HUES6 (cell line): ENCODE measurements at regions not wholly inside any gene's neighbourhood (a gene's known extent, or its start where the extent isn't known, plus 50 kb on each side); places are given as distances from the start of the nearest gene placed in this dataset.

Experiments used
- H3K27ac ChIP-seq: 2 replicates; pipeline ENCODE4 v1.7.0; 2013; ENCODE audit warnings: low read depth, mild to moderate bottlenecking, low read length, inconsistent platforms
- H3K27me3 ChIP-seq: 2 replicates; pipeline ENCODE4 v1.6.1; 2013; ENCODE audit warnings: low read length; ENCODE audit not compliant: control insufficient read depth, insufficient read depth
- H3K36me3 ChIP-seq: 2 replicates; pipeline ENCODE4 v1.6.1; 2013; ENCODE audit warnings: low read length; ENCODE audit not compliant: control insufficient read depth, insufficient read depth
- H3K4me1 ChIP-seq: 2 replicates; pipeline ENCODE4 v1.6.1; 2013; ENCODE audit warnings: low read length; ENCODE audit not compliant: control insufficient read depth, insufficient read depth
- H3K4me3 ChIP-seq: 2 replicates; pipeline ENCODE4 v1.5.1; 2013; ENCODE audit warnings: low read depth, low read length
- H3K9ac ChIP-seq: one replicate; pipeline ENCODE4 v1.6.1; 2013; ENCODE audit warnings: mild to moderate bottlenecking, low read length
- H3K9me3 ChIP-seq: 2 replicates; pipeline ENCODE4 v1.6.1; 2013; ENCODE audit warnings: low read depth, low read length; ENCODE audit not compliant: control insufficient read depth, insufficient read depth

GRCh38 chr10:105914432-105914831 is 1250.1 kb downstream of the SORCS1 start:
- Histone ChIP-seq H3K27me3 (no peaks in the 10 kb centered on the region), H3K9ac (no peak overlapping the region), H3K36me3 (no peaks in the 10 kb centered on the region), H3K4me3 (no peak overlapping the region), H3K27ac (no peak overlapping the region), H3K9me3 (no peaks in the 10 kb centered on the region), H3K4me1 (no peaks in the 10 kb centered on the region)

DNA sequence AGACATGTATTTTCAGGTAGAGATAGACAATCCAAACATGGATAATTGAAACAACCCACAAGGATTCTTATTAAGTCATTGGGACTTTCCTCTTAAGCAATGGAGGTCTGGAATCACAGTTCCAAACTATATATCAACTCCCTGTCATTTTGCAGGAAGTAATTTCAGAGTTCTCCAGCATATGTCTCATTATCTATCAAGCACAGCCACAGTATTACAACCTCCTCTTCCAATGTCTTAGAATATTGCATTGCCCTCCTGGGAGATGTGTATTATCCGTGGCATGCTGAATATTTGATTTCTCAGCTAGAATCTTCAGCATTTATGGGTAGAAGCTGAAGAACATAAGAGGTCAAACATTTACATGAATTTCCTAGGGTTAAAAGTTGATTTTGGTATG is 1255.8 kb downstream of the SORCS1 start:
- no peak overlapping the region for H3K4me3 ChIP-seq
- H3K9ac ChIP-seq, result no peak overlapping the region
- no peaks in the 10 kb centered on the region for H3K9me3 ChIP-seq

GRCh38 chr10:105885495-105885894 is 1244.4 kb downstream of the SORCS3 start:
- H3K9me3 ChIP-seq, result no peaks in the 10 kb centered on the region
- H3K4me1 ChIP-seq, result no peaks in the 10 kb centered on the region
- no peaks in the 10 kb centered on the region for H3K27me3 ChIP-seq
- no peaks in the 10 kb centered on the region for H3K36me3 ChIP-seq
- no peak overlapping the region for H3K4me3 ChIP-seq
- no peak overlapping the region for H3K27ac ChIP-seq
- H3K9ac ChIP-seq, result no peak overlapping the region

More for the DNA sequence above, 1255.8 kb downstream of the SORCS1 start:
- no peak overlapping the region for H3K27ac ChIP-seq
- no peaks in the 10 kb centered on the region for H3K36me3 ChIP-seq
- no peaks in the 10 kb centered on the region for H3K27me3 ChIP-seq
- H3K4me1 ChIP-seq, result no peaks in the 10 kb centered on the region

DNA sequence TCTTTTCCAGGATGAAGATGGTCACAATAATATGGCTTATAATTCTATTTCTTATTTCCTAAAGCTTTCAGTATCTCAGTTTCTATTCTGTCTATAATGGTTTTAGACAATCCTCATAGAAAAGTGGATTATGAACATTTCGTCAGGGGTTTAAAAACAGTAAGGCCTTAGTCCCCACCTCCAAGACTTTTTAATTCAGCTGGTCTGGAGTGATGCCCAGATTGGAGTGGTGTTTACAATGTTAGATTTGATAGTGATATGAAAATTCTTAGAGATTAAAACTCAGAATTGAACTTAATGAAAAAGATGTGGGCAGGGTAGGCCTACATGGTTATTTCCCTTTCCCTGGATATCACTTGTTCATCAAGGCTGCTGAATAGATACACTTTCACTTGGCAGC is 1238.3 kb downstream of the SORCS3 start:
- Histone ChIP-seq H3K27me3 (no peaks in the 10 kb centered on the region), H3K4me3 (no peak overlapping the region), H3K36me3 (no peaks in the 10 kb centered on the region), H3K9me3 (no peaks in the 10 kb centered on the region), H3K9ac (no peak overlapping the region), H3K27ac (no peak overlapping the region), H3K4me1 (no peaks in the 10 kb centered on the region)

DNA sequence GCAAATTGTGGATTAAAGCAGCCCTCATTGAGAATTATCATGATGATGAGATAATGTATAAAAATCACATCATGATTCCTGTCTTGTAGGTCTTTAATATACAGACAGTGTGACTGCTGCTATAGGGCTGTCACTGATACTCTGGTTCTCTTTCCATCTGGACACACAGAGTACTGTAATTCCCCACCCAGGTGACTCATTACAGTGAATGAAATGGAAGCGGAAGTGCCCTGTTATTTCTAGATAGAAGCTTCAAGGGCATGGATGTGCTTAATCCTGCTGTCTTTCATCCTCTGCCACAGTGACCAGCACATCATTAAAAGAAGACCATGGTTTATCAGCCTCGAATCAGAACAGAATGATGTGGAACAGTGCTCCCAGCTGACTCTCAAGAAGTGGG is 1234.0 kb downstream of the SORCS3 start:
- H3K27me3 ChIP-seq, result no peaks in the 10 kb centered on the region
- peaks cover 21% of the 10 kb centered on the region for H3K9me3 ChIP-seq
- no peaks in the 10 kb centered on the region for H3K4me1 ChIP-seq
- no peak overlapping the region for H3K27ac ChIP-seq
- no peaks in the 10 kb centered on the region for H3K36me3 ChIP-seq
- no peak overlapping the region for H3K4me3 ChIP-seq
- no peak overlapping the region for H3K9ac ChIP-seq

GRCh38 chr10:105872665-105873064 is 1231.6 kb downstream of the SORCS3 start:
- H3K27me3 ChIP-seq, result no peaks in the 10 kb centered on the region
- H3K27ac ChIP-seq, result no peak overlapping the region
- no peaks in the 10 kb centered on the region for H3K4me1 ChIP-seq
- no peaks in the 10 kb centered on the region for H3K36me3 ChIP-seq
- H3K4me3 ChIP-seq, result no peak overlapping the region
- no peak overlapping the region for H3K9ac ChIP-seq
- peaks cover 21% of the 10 kb centered on the region for H3K9me3 ChIP-seq

DNA sequence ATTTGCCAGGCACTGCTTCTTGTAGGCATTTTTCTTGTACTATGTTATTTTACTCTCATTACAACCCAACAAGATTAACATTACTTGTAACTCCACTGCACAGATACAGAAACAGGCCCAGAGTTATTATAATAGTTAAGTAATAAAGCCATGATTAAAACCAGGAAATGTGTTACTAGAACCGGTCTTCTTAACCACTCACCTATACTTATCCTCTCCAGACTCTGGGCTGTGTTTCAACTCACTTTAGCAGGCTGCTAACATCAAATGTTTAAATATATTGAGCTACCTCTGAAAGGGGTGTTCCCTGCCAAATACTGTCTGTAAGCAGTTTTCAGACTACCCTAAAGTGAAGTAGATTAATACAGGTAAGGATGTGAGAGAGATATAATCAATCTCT is 1227.8 kb downstream of the SORCS3 start:
- Histone ChIP-seq H3K27ac (no peak overlapping the region), H3K4me3 (no peak overlapping the region), H3K27me3 (no peaks in the 10 kb centered on the region), H3K9ac (no peak overlapping the region), H3K4me1 (no peaks in the 10 kb centered on the region), H3K9me3 (peaks cover 21% of the 10 kb centered on the region), H3K36me3 (no peaks in the 10 kb centered on the region)

DNA sequence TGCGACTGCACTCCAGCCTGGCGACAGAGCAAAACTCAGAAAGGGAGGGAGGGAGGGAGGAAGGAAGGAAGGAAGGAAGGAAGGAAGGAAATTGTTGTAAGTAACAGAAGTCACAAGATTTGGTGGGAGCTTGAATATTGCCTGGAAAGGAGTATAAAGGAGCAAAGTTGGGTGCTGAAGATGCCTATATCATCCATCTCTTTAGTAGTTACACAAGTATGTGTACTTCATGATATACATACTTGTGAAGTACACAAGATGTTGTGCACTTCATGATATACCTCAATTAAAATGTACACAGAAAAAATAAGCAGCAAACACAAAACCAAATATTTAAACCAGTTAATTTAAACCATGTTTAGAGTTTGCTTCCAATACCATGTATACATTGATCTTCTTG is 1223.8 kb downstream of the SORCS3 start:
- no peaks in the 10 kb centered on the region for H3K36me3 ChIP-seq
- H3K4me3 ChIP-seq, result no peak overlapping the region
- H3K4me1 ChIP-seq, result no peaks in the 10 kb centered on the region
- no peak overlapping the region for H3K27ac ChIP-seq
- no peaks in the 10 kb centered on the region for H3K27me3 ChIP-seq
- H3K9me3 ChIP-seq, result no peaks in the 10 kb centered on the region
- H3K9ac ChIP-seq, result no peak overlapping the region

- H3K36me3 ChIP-seq, result no peaks in the 10 kb centered on the region
- H3K4me3 ChIP-seq, result no peak overlapping the region
- no peak overlapping the region for H3K27ac ChIP-seq
- H3K27me3 ChIP-seq, result no peaks in the 10 kb centered on the region
- no peaks in the 10 kb centered on the region for H3K4me1 ChIP-seq
- H3K9me3 ChIP-seq, result no peaks in the 10 kb centered on the region
- H3K9ac ChIP-seq, result no peak overlapping the region
These were observed 1216.5 kb downstream of the SORCS3 start for GRCh38 chr10:105857268-105858264.

GRCh38 chr10:105855791-105856190 is 1214.7 kb downstream of the SORCS3 start:
- Histone ChIP-seq H3K27me3 (no peaks in the 10 kb centered on the region), H3K36me3 (no peaks in the 10 kb centered on the region), H3K4me1 (no peaks in the 10 kb centered on the region), H3K9ac (no peak overlapping the region), H3K27ac (no peak overlapping the region), H3K9me3 (no peaks in the 10 kb centered on the region), H3K4me3 (no peak overlapping the region)

- Histone ChIP-seq H3K4me3 (no peak overlapping the region), H3K9me3 (no peaks in the 10 kb centered on the region), H3K36me3 (no peaks in the 10 kb centered on the region), H3K9ac (no peak overlapping the region), H3K4me1 (peaks cover 25% of the 10 kb centered on the region), H3K27me3 (no peaks in the 10 kb centered on the region), H3K27ac (no peak overlapping the region)
These were observed 1203.8 kb downstream of the SORCS3 start for GRCh38 chr10:105844676-105845570.
